HL-60 (cell line): ENCODE measurements at regions not wholly inside any gene's neighbourhood (a gene's known extent, or its start where the extent isn't known, plus 50 kb on each side); places are given as distances from the start of the nearest gene placed in this dataset.
"Not testable (repeated sequence)": the region's sequence is repeated elsewhere in the genome, so short reads cannot be mapped to it uniquely, and the experiment has no call there.

Experiments
- DNase-seq, 2 experiments: peaks; one replicate each; pipeline ENCODE4 v3.0.0-alpha.2; 2010 to 2020; ENCODE audit warnings: low read depth in 1 of 2, low spot score in 1 of 2
- H3K27ac ChIP-seq: fragments of 250-450 bp; sonication (Bioruptor Pico); replicated peaks from 2 replicates; pipeline ENCODE4 v1.5.1; 2020; ENCODE audit warnings: mild to moderate bottlenecking, moderate library complexity
- H3K27me3 ChIP-seq: fragments of 250-450 bp; sonication (Bioruptor Pico); 2 replicates; pipeline ENCODE4 v1.5.1; 2021; ENCODE audit warnings: mild to moderate bottlenecking, moderate library complexity; ENCODE audit not compliant: insufficient read depth, poor library complexity, severe bottlenecking
- H3K4me3 ChIP-seq: replicated peaks from 2 replicates; pipeline ENCODE4 v1.5.1; 2011; ENCODE audit warnings: mild to moderate bottlenecking, control low read depth, low read length; ENCODE audit not compliant: insufficient read depth
- GABPA ChIP-seq: IDR thresholded peaks from 2 replicates; pipeline ENCODE4 v1.6.1; 2012; ENCODE audit warnings: low read depth
- POLR2AphosphoS5 ChIP-seq: IDR thresholded peaks from 2 replicates; pipeline ENCODE4 v1.6.1; 2012; ENCODE audit warnings: low read depth
- SPI1 ChIP-seq: IDR thresholded peaks from 2 replicates; pipeline ENCODE4 v1.6.1; 2012; ENCODE audit warnings: low read depth, mild to moderate bottlenecking, borderline replicate concordance
- TF ChIP-seq, protein P1 (sequence below): IDR thresholded peaks from one replicate; pipeline ENCODE4 v1.5.1; 2011; ENCODE audit warnings: low read length, control low read depth, inconsistent platforms; ENCODE audit not compliant: insufficient read depth
- TF ChIP-seq, protein P2 (sequence below): IDR thresholded peaks from 2 replicates; pipeline ENCODE4 v1.6.1; 2012; ENCODE audit warnings: low read depth; ENCODE audit not compliant: insufficient replicate concordance

- TF ChIP-seq POLR2AphosphoS5, result no peak
- TF ChIP-seq, protein P1, sequence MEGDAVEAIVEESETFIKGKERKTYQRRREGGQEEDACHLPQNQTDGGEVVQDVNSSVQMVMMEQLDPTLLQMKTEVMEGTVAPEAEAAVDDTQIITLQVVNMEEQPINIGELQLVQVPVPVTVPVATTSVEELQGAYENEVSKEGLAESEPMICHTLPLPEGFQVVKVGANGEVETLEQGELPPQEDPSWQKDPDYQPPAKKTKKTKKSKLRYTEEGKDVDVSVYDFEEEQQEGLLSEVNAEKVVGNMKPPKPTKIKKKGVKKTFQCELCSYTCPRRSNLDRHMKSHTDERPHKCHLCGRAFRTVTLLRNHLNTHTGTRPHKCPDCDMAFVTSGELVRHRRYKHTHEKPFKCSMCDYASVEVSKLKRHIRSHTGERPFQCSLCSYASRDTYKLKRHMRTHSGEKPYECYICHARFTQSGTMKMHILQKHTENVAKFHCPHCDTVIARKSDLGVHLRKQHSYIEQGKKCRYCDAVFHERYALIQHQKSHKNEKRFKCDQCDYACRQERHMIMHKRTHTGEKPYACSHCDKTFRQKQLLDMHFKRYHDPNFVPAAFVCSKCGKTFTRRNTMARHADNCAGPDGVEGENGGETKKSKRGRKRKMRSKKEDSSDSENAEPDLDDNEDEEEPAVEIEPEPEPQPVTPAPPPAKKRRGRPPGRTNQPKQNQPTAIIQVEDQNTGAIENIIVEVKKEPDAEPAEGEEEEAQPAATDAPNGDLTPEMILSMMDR, result no peak
- no peak for TF ChIP-seq GABPA
- TF ChIP-seq SPI1, result no peak
- TF ChIP-seq, protein P2, sequence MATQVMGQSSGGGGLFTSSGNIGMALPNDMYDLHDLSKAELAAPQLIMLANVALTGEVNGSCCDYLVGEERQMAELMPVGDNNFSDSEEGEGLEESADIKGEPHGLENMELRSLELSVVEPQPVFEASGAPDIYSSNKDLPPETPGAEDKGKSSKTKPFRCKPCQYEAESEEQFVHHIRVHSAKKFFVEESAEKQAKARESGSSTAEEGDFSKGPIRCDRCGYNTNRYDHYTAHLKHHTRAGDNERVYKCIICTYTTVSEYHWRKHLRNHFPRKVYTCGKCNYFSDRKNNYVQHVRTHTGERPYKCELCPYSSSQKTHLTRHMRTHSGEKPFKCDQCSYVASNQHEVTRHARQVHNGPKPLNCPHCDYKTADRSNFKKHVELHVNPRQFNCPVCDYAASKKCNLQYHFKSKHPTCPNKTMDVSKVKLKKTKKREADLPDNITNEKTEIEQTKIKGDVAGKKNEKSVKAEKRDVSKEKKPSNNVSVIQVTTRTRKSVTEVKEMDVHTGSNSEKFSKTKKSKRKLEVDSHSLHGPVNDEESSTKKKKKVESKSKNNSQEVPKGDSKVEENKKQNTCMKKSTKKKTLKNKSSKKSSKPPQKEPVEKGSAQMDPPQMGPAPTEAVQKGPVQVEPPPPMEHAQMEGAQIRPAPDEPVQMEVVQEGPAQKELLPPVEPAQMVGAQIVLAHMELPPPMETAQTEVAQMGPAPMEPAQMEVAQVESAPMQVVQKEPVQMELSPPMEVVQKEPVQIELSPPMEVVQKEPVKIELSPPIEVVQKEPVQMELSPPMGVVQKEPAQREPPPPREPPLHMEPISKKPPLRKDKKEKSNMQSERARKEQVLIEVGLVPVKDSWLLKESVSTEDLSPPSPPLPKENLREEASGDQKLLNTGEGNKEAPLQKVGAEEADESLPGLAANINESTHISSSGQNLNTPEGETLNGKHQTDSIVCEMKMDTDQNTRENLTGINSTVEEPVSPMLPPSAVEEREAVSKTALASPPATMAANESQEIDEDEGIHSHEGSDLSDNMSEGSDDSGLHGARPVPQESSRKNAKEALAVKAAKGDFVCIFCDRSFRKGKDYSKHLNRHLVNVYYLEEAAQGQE, result no peak
- Histone ChIP-seq H3K27me3 (no peaks in the 10 kb centered on the region), H3K27ac (no peak overlapping the region), H3K4me3 (no peak overlapping the region)
- DNase-seq, result no peak
Observed at GRCh38 chr3:28617821-28618220, 269.2 kb upstream of the AZI2 start.

- Histone ChIP-seq H3K4me3 (no peak overlapping the region), H3K27me3 (no peaks in the 10 kb centered on the region), H3K27ac (no peak overlapping the region)
- no peak for DNase-seq
- TF ChIP-seq POLR2AphosphoS5, result no peak
- no peak for TF ChIP-seq SPI1
- TF ChIP-seq, protein P2, result no peak
- TF ChIP-seq, protein P1, result no peak
- TF ChIP-seq GABPA, result no peak
Observed at GRCh38 chr3:28623106-28623505, 274.5 kb upstream of the AZI2 start.

GRCh38 chr3:28624084-28624483 is 275.5 kb upstream of the AZI2 start:
- Histone ChIP-seq H3K4me3 (no peak overlapping the region), H3K27me3 (no peaks in the 10 kb centered on the region), H3K27ac (no peak overlapping the region)
- no peak for DNase-seq
- TF ChIP-seq, protein P1, result no peak
- no peak for TF ChIP-seq SPI1
- TF ChIP-seq, protein P2, result no peak
- TF ChIP-seq GABPA, result no peak
- no peak for TF ChIP-seq POLR2AphosphoS5

- DNase-seq, H3K27ac ChIP-seq, H3K27me3 ChIP-seq, H3K4me3 ChIP-seq: not testable (repeated sequence)
Observed at GRCh38 chr3:28627843-28628242, 279.2 kb upstream of the AZI2 start.
